ENCODE measurements at regions not wholly inside any gene's neighbourhood (a gene's known extent, or its start where the extent isn't known, plus 50 kb on each side); places are given as distances from the start of the nearest gene placed in this dataset.

DNA sequence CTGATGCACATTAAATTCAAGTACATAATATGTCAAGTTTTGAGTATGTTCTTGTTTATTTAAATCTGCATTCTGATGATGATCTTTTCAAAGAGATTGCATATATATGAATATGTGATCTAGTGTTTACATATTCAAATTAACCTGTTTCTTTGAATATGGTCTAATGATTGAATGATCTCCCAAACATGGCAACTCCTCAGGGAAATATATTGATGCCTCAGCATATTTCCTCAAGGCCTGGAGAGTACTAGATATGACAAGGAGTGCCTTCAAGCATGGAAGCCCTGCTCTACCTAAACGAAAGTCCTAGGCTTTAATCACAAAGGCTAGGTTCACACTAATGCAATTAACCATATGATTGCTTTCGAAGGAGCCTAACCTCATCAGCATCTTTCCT lies 532.8 kb downstream of the ZIC1 start:
- no peak for DNase-seq

DNA sequence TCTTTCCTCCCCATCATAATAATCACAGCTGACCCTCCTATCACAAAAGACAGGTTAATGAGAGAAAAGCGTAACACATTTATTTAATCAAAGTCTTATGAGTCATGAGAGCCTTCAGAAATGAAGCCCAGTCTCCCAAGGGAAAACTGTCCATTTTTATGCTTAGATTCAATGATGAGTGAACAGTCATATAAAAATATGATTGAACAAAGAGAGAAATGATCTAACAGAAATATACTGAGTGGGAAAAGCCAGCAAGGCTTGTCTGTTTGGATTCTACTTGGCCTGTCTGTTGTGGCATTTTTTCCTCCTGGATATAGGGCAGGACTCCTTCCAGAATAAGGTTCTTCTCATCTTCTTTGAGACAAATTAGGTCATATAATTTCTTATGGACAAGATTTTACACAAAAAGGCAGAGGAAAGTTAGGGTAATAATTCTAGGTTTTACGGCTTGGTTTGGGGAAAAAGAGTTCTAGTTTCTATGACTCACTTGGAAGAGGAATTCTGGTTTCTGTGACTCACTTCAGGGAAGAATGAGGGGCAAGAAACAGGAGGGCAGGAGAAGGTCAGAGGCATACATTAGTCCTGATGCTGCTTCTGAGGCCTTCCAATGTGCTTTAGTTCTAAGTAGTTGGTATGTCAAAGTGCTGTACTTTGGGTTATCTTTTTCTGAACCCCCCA lies 534.2 kb downstream of the ZIC1 start:
- no peak for DNase-seq

DNA sequence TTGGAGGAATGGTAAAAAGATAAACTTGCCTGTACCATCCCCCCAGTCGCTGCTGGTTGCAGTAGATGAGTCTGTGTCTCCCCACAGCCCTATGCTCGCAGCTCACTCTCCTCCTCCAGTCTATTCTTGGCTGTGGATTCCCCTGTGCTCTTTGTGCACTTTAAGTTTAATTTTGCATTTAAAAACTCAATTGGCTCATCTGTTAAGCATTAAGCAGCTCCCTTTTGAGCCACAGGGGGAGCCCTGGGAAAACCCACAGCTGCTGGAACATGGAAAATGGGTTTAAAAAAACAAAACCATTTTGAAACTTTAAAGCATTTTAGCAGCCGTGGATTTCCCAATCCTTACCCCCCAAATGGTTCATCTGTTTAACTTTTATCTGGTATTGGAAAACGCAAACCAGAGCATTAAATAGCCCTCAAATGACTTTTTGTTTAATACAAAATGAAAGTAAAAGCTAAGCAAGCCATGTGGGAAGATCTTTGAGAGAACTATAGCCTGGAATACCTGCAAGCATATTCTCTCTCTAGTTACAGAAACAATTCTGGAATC lies 536.9 kb downstream of the ZIC1 start:
- peak; percentile 35 to 48 for DNase-seq

DNA sequence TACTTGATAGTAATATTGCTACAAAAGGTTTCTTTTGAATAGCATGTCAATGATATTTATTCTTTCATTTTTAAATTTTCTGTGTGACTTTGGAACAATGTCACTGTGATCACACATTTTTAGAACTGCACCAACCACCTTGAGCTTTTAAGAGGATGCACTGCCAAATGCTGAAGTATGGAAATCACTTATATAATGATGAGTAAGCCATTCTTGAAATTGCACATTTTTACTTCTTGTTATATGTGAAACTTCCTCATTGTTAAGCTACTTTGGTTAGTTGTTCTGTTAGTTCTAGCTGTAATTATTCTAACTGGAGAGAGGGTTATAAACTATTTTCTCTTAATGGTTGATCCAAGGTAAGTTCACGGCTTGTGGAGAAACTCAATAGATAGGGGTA lies 547.5 kb downstream of the ZIC1 start:
- DNase-seq, result peak in 1 of 2 experiments; percentile 7

DNA sequence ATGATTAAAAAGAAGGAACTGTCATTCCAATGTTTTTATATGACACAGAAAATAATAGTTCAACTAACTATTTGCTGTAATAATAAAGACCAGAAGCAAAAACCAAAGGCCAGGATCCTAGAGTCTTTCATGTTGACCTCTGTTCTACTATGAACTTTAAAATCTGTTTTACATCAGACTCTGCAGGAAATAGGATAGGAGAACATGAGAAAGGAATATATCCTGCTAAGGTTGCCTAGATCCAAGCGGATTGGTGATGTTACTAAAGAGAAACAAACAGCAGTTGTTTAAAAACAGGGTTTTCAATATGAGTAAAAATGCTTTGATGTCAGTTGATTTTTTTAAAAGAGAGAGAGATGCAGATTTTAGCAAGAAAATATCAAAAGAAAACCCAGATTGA lies 549.6 kb downstream of the ZIC1 start:
- no peak for DNase-seq

DNA sequence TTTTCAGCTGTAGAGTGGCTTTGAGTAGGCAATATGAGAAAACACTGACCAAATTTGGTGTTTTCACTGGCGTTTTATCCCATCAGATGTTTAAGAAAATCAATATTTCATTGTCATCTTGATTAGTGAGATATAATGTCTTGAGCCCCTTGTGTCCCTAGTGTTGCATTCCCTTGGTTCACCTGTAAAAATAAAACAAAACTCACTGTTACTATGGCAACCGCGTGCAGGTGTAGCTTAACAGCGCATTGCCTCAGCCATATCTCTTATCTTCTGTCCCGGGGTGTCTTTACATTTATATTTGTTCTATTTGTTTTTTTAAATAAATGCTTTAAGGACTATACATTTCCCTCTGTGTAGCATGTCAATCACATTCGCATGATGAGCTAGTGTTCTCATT lies 551.6 kb downstream of the ZIC1 start:
- DNase-seq, result no peak

DNA sequence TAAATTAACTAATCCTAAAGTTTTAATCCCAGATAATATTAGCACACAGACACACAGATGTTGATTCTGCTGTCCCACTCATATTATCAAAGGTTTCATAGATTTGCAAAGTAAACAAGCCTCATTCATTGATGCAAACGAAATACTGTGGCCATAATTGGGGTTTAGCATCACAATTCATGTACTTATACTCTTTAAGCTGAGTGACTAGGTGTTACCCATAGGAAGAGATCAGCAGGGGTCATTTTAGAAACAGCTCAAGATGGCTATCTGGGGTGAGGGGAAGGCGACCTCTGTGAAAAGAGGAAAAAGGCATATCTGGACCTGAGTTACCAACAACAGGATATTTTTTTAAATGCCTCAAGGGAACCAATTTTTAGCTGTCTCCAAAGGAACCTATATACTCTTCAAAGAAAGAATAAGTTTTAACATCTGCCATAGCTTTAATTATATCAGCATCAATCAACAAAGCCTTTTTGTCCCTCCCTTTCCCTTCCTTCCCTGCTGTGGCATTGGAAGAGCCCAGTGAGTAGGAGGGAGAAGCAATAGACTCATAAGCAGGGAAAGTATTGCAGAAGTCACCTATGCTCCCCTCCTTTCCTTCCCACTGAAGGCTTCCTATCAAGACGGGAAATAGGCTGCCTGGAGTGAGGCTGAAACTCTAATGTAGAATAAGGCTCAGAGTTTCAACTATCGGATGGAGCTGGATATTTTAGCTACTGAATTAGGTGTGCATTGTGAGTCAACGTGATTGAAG lies 553.4 kb downstream of the ZIC1 start:
- DNase-seq, result no peak

DNA sequence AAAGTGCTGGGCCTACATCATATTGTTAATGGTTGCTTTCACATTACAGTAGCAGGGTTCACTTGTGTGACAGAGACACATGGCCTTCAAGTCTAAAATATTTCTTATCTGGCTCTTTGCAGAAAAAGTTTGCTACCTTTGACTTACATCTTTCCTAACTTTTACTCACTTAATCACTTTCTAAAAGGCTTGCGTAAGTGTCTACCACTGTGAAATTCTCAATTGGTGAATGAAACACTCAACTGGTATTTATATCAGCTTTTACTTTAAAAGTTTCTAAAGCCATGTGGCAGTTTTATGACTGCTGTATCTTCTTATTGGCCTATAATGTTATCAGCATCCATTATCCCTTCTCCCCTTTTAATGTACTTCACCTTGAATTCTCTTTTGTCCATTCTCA lies 554.5 kb downstream of the ZIC1 start:
- no peak for DNase-seq

DNA sequence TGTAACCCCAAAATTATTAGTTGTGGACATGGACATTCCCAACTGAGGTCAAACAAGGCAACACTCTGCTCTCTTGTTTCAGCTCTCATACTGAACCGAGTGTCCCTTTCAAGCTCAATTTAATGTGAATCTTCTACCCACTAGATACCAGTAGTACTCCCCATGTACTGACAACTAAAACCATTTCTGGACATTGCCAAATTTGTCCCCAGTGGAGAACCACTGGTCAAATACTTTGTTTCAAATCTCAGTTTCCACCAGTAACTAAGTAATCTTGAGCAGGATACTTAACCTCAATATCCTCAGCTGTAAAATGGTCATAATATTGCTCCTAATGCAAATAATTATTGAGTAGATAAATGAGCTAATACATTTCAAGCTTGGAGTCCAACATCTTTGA lies 566.0 kb downstream of the ZIC1 start:
- DNase-seq, result no peak

DNA sequence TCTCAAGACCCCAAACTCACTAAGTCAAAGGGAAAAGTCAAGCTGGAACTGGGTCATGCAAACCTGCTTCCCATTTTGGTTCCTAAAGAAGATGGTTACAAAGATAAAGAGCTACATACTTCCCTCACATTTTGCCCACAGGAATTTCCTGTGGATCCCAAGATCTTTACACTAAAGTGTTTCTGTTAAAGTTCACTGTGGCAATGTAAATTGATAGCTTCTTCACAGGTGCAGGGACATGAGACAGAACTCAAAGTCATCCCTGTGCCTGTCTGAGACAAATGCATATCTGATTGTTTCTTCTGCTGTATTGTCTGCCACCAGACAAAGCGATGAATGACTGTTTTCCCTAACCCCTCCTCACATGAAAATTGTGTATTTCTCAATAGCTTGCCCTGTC lies 567.8 kb downstream of the ZIC1 start:
- no peak for DNase-seq

DNA sequence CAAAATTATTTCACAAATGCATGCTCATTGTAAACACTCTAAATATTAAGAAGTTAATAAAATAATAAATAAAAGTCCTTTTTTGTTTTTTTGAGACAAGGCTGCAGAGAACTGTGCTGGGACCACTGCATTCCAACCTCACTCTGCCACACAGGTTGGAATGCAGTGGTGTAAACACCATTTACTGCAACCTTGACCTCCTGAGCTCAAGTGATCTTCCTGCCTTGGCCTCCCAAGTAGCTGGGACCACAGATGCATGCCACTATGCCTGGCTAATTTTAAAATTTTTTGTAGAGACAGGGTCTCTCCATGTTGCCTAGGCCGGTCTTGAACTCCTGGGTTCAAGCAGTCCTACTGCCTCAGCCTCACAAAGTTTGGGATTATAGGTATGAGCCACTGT lies 578.4 kb downstream of the ZIC1 start:
- no peak for DNase-seq

DNA sequence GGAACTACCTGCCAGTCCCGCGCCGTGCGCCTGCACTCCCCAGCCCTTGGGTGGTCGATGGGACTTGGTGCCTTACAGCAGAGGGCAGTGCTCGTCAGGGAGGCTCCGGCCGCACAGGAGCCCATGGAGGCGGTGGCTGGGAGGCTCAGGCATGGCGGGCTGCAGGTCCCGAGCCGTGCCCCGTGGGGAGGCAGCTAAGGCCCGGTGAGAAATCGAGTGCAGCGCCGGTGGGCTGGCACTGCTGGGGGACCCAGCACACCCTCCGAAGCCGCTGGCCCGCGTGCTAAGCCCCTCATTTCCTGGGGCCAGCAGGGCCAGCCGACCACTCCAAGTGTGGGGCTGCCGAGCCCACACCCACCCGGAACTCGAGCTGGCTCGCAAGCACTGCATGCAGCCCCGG lies 580.2 kb downstream of the ZIC1 start:
- no peak for DNase-seq

DNA sequence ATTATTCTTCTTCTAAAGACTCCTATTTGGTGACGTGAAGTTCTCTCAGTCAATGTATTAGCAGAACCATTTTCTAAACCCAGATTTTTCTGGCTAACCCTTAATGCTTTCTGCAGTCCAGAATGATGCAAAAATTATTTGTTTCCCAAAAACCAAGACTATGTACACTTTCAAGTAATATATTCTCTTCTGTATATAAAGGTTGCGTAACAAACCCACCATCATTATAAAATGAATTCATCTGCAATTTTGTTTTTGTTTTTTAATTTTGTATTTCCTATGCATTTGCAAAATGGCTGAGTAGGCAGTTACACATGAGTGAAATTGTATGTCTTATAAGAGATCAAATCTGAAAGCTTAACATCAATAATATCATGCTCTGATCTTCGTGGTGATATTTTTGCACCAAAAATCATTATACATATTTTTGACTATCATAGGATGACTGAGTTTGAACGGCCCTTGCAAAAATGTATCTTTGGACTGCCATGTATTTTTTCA lies 593.6 kb downstream of the ZIC1 start:
- DNase-seq, result no peak

DNA sequence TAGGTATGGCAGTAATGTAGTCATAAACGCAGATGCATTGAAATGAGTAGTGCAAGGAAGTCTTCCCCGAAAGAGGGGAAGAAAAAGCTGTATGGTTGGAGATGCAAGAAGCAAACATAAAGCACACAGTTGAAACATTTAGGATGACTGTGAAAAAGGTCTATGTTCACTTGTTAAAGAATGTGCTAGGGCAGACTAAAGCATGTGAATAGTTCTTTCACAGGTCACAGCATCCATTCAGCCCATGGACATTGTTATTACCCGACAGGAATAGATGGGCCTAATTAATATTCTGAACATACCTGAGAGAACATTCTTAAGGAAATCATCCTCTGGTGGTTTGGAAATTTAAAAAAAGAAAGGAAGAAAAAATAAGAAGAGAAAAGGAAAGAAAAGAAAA lies 595.2 kb downstream of the ZIC1 start:
- no peak for DNase-seq

DNA sequence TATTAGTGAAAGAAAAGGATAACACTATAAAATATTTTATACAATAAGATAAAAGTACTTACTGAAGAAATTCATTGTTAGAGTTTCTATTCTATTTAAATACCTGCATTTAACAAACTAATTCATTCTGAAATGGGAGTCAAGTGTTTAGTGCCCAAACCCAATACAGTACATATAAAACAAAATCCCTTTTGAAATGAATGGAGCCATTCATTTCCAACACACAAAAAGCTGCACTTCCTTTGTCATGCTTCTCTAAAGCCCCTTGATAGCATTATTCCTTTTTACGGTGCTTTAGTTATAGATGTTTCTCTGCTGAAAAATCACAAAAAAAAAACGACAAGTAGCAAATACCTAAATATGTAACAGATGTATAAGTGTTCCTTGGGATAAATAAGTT lies 596.3 kb downstream of the ZIC1 start:
- no peak for DNase-seq

DNA sequence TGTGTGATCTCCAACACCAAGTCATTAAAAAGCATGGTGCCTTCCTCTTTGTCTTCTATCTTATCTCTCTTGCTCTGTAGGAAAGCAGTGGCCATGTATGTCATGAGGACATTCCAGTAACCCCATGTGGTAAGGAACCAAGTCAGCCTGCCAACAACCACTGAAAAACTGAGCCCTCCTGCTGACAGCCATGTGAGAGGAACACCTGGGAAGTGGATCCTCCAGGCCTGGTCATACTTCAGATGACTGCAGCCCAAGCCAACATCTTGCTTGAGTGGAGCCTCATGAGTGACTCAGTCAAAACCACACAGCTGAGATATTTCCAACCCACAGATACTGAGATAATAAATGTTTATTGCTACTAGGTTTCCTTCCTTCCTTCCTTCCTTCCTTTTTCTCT lies 597.3 kb downstream of the ZIC1 start:
- DNase-seq, result peak; percentile 6 to 9

DNA sequence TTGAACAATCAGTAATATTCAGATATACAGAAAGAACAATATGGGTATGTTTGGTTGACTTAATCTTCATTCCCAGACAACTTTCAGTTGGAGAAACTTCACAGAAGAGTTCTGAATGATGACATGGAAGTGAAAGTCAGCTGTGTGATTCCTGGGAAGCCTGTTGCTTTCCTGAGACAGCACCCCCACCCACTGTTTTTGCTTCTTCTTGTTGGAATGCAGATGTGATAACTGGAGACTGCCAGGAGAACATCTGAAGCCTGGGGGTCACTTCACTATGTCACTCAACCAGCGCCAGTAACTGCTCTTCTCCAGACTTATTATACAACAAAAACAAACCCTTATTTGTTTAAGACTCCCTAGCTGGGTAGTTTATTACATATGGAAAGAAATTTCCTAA lies 599.4 kb downstream of the ZIC1 start:
- DNase-seq, result no peak

DNA sequence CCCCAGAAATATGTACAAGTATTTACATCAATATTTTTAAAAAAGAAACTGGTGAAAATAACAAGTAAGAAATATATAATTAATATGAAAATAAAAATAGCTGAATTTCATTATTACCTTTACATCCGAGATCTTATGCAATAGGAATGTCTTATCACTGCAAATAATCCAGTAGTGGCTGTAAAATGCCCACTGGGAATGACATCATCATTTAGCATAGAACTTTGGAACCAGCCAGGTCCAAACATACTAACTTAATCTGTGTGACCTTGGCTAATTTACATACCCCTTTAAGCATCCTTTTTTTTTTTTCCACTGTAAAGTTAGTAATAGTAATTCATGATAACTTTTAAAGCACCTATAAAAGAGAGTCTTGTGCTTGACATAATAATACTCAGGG lies 611.7 kb downstream of the ZIC1 start:
- DNase-seq, result no peak

DNA sequence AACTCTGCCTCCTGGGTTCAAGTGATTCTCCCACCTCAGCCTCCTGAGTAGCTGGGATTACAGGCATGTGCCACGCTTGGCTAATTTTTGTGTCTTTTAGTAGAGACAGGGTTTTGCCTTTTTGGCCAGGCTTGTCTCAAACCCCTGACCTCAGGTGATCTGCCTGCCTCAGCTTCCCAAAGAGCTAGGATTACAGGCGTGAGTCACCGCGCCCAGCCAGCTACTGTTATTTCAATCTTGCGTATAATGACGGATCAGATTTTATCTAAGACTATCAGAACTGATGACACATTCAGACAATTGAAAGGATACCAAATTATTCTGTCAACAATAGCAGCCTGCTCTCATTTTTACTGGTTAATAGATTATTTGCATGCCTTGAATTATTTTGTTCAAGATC lies 612.2 kb downstream of the ZIC1 start:
- DNase-seq, result no peak

DNA sequence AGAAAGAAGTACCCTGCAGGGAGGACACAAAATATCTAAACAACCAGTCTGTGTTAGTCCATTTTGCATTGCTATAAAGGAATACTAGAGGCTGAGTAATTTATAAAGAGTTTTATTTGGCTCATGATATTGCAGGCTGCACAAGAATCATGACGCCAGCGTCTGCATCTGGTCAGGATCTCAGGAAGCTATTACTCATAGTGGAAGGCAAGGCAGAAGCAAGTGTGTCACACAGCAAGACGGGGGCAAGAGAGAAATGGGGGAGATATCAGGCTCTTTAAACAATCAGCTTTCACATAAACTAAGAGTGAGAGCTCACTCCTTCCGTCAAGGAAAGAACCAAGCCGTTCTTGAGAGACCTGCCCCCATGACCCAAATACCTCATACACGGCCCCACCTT lies 614.8 kb downstream of the ZIC1 start:
- DNase-seq, result peak; percentile 10 to 24

DNA sequence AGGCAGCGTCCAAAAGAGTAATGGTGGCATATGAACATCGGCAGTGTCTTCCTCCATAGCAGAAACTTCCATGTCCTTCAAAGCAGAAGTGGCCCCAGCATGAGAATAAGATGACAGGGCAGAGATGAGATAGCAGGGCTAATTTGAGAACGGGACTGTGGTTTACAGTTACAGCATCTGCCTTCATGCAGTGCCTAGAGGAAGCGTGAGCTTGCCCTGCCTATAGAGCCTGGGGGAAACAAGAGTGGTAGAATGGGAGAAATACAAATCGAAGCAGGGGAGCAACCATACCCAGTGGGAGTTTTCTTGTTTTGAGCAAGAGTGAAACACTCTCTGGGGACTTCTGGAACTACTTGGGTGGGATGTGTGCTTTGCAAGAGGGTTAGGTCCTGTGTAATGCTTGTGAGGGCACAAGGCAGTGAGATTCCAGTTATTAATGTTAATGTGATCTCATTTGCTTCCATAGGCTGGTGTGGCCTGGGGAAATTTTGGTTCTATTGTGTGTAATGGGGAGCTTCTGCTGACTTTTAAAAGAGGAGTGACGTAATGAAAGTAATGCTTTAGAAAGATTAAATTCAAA lies 616.9 kb downstream of the ZIC1 start:
- peak; percentile 82 for DNase-seq

DNA sequence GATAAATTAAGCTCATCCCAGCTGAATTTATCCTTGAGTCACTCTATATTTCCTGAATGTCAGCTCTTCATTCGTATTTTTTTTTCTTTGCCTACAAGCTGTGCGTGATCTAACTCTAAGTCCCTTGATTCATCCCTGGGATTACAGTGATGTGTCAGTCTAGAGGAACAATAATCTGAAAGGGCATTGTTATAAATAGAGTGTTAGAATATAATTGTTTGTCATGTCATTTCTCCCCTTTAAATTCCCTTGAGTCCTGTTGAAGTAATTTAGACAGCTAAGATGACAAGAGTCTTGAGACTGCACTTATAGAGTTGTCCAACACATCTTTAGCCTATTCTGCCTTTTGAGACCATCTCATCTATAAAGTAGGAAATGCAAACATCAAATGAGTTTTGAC lies 621.8 kb downstream of the ZIC1 start:
- DNase-seq, result no peak

DNA sequence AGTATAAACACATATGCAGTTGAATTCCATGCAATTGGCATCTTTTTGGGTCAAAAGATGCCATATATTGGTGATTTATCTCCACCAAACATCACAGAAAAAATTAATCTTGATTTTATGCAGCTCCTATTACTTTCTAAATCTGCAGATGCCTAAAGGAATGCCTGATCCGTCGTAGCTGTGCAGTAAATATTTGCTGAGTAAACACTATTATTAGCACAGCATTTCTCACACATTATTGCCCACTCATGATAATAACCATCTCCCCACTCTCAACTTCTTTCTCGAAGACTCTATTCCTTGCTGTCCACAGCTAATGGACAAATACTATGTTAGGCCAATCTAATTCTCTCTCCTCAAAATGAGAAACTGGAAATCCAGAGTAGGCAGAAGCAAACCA lies 625.2 kb downstream of the ZIC1 start:
- no peak for DNase-seq

DNA sequence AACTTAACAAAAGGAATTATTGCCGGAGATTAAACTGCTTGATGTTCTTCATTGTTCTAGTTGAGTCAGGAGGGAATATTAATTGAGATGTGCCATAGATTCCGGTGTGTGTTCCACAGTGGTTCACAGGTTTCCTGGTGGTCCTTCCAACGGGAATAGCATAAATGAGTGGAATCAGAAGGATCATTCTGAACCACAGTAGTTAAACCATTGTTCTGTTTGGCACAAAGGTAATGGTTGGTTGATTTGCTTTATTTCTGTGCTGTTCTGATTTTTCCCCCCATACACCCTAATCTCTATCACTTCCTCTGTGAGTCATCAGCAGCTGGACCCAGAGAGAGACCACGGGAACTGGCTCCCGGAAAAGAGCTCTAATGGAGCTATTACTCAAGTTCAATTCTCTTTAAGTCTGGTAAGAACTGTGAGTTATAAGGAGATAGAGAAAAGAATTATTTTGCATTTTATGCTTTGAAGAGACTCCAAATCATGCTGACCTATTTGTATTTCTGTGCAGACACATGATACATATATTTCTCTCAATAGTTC lies 627.2 kb downstream of the ZIC1 start:
- peak in 1 of 2 experiments; percentile 10 for DNase-seq
